Left ventricle myocardium inferior (tissue), 1 donor: ENCODE measurements at regions not wholly inside any gene's neighbourhood (a gene's known extent, or its start where the extent isn't known, plus 50 kb on each side); places are given as distances from the start of the nearest gene placed in this dataset.

Experiments
- DNase-seq: peaks from one replicate; pipeline ENCODE4 v3.0.0-alpha.2; 2020
- H3K27ac ChIP-seq: fragments of 200-600 bp; replicated peaks from 2 replicates; pipeline ENCODE4 v1.8.0; 2021
- H3K27me3 ChIP-seq: fragments of 200-600 bp; 2 replicates; pipeline ENCODE4 v1.8.0; 2021; ENCODE audit warnings: low read depth
- H3K36me3 ChIP-seq: fragments of 200-600 bp; 2 replicates; pipeline ENCODE4 v1.8.0; 2021
- H3K4me1 ChIP-seq: fragments of 200-600 bp; 2 replicates; pipeline ENCODE4 v1.8.0; 2021
- H3K4me3 ChIP-seq: fragments of 200-600 bp; 2 replicates; pipeline ENCODE4 v1.8.0; 2021; ENCODE audit warnings: mild to moderate bottlenecking, moderate library complexity
- H3K9me3 ChIP-seq: fragments of 200-600 bp; replicated peaks from 2 replicates; pipeline ENCODE4 v1.8.0; 2021
- CTCF ChIP-seq: fragments of 200-600 bp; IDR thresholded peaks from 2 replicates; pipeline ENCODE4 v1.8.0; 2021; ENCODE audit warnings: antibody characterized with exemption, mild to moderate bottlenecking, borderline replicate concordance
- intact Hi-C: fragments of 100-400 bp; cut with micrococcal nuclease; formaldehyde crosslinking; loops from one replicate; pipeline ENCODE4 v1.11.0; 2022
- donor health status: DM: no; HTN: yes; CAD: no; lungs with severe emphysema.

GRCh38 chr17:53191878-53192277 is 630.8 kb upstream of the KIF2B start:
- no peak overlapping the region for H3K4me3 ChIP-seq
- no peak for DNase-seq
- H3K4me1 ChIP-seq: no peaks in the 10 kb centered on the region
- H3K36me3 ChIP-seq: no peaks in the 10 kb centered on the region
- H3K27me3 ChIP-seq: no peaks in the 10 kb centered on the region
- H3K27ac ChIP-seq: no peak overlapping the region
- H3K9me3 ChIP-seq: no peaks in the 10 kb centered on the region
- TF ChIP-seq CTCF: no peak
- intact Hi-C loops: no loop called here

GRCh38 chr17:53186001-53186400 is 636.7 kb upstream of the KIF2B start:
- TF ChIP-seq CTCF: no peak
- intact Hi-C loops: no loop called here
- Histone ChIP-seq H3K27me3 (no peaks in the 10 kb centered on the region), H3K4me1 (no peaks in the 10 kb centered on the region), H3K36me3 (no peaks in the 10 kb centered on the region), H3K9me3 (peaks cover 25% of the 10 kb centered on the region), H3K27ac (no peak overlapping the region), H3K4me3 (no peak overlapping the region)
- no peak for DNase-seq

- no peak for DNase-seq
- intact Hi-C loops: no loop called here
Measured at GRCh38 chr17:53176629-53177028, 646.1 kb upstream of the KIF2B start.

GRCh38 chr17:53168413-53168812 is 654.3 kb upstream of the KIF2B start:
- H3K36me3 ChIP-seq: no peaks in the 10 kb centered on the region
- no peak for TF ChIP-seq CTCF
- no peak overlapping the region for H3K27ac ChIP-seq
- DNase-seq: no peak
- H3K4me3 ChIP-seq: no peak overlapping the region
- H3K4me1 ChIP-seq: no peaks in the 10 kb centered on the region
- H3K27me3 ChIP-seq: no peaks in the 10 kb centered on the region
- no peaks in the 10 kb centered on the region for H3K9me3 ChIP-seq
- intact Hi-C loops: no loop called here

More at GRCh38 chr17:53176629-53177028, 646.1 kb upstream of the KIF2B start:
- Histone ChIP-seq H3K27me3 (no peaks in the 10 kb centered on the region), H3K36me3 (no peaks in the 10 kb centered on the region), H3K4me1 (no peaks in the 10 kb centered on the region), H3K4me3 (no peak overlapping the region), H3K27ac (no peak overlapping the region), H3K9me3 (peaks cover 29% of the 10 kb centered on the region)
- no peak for TF ChIP-seq CTCF

GRCh38 chr17:53166731-53167130 is 656.0 kb upstream of the KIF2B start:
- Histone ChIP-seq H3K9me3 (no peaks in the 10 kb centered on the region), H3K4me1 (no peaks in the 10 kb centered on the region), H3K36me3 (no peaks in the 10 kb centered on the region), H3K27me3 (no peaks in the 10 kb centered on the region), H3K27ac (no peak overlapping the region), H3K4me3 (no peak overlapping the region)
- intact Hi-C loops: no loop called here
- DNase-seq: no peak
- no peak for TF ChIP-seq CTCF
